ENCODE measurements at regions not wholly inside any gene's neighbourhood (a gene's known extent, or its start where the extent isn't known, plus 50 kb on each side); places are given as distances from the start of the nearest gene placed in this dataset.

GRCh38 chr5:19002111-19002510 is 985.9 kb downstream of the CDH18 start:
- TF ChIP-seq POLR2AphosphoS5 (IDR thresholded peaks at IDR 0.05; ENCODE audit: low read depth) (no peak), CTCF (IDR thresholded peaks at IDR 0.05; ENCODE audit: insufficient read depth, low read length) (no peak), REST (IDR thresholded peaks at IDR 0.05; ENCODE audit: insufficient replicate concordance, low read depth) (no peak), SPI1 (IDR thresholded peaks at IDR 0.05; ENCODE audit: borderline replicate concordance, low read depth) (no peak), GABPA (IDR thresholded peaks at IDR 0.05; ENCODE audit: low read depth) (no peak)

Measured in HL-60 (cell line).